Subcutaneous abdominal adipose tissue (tissue), 5 donors: ENCODE measurements at regions not wholly inside any gene's neighbourhood (a gene's known extent, or its start where the extent isn't known, plus 50 kb on each side); places are given as distances from the start of the nearest gene placed in this dataset.

ENCODE experiments used
- H3K27ac ChIP-seq: one replicate; pipeline ENCODE4 v1.7.0; 2013; ENCODE audit warnings: low read depth, mild to moderate bottlenecking, inconsistent platforms, low read length, moderate library complexity
- H3K27me3 ChIP-seq, 5 donors: one replicate each; pipeline ENCODE4 v1.7.0; 2013; ENCODE audit warnings: low read length in 5 of 5, inconsistent platforms in 1 of 5; ENCODE audit not compliant: control insufficient read depth in 5 of 5, insufficient read depth in 4 of 5
- H3K36me3 ChIP-seq, 5 donors: one replicate each; pipeline ENCODE4 v1.7.0; 2013; ENCODE audit warnings: low read length in 5 of 5; ENCODE audit not compliant: control insufficient read depth in 5 of 5, insufficient read depth in 5 of 5
- H3K4me1 ChIP-seq, 5 donors: one replicate each; pipeline ENCODE4 v1.7.0; 2013; ENCODE audit warnings: low read length in 5 of 5, mild to moderate bottlenecking in 3 of 5, moderate library complexity in 1 of 5; ENCODE audit not compliant: control insufficient read depth in 5 of 5, insufficient read depth in 5 of 5
- H3K4me3 ChIP-seq, 5 donors: one replicate each; pipeline ENCODE4 v1.7.0; 2013; ENCODE audit warnings: low read length in 5 of 5, low read depth in 1 of 5
- H3K9ac ChIP-seq, 5 donors: one replicate each; pipeline ENCODE4 v1.7.0; 2013; ENCODE audit warnings: low read length in 5 of 5, mild to moderate bottlenecking in 4 of 5, moderate library complexity in 3 of 5
- H3K9me3 ChIP-seq, 5 donors: one replicate each; pipeline ENCODE4 v1.7.0; 2013; ENCODE audit warnings: low read length in 5 of 5; ENCODE audit not compliant: control insufficient read depth in 5 of 5
- donor health status: healthy.
- donor health status: healthy.
- donor health status: healthy.
- donor health status: healthy.
- donor health status: healthy.

- Histone ChIP-seq H3K27ac (no peak overlapping the region), H3K4me3 (no peak overlapping the region), H3K9ac (no peak overlapping the region), H3K4me1 (peaks cover 0 to 12% (median 9%) of the 10 kb centered on the region in 5 donors), H3K27me3 (no peaks in the 10 kb centered on the region), H3K36me3 (no peaks in the 10 kb centered on the region), H3K9me3 (no peaks in the 10 kb centered on the region)
Observed at GRCh38 chr5:61610678-61611024, 278.6 kb downstream of the ZSWIM6 start.

DNA sequence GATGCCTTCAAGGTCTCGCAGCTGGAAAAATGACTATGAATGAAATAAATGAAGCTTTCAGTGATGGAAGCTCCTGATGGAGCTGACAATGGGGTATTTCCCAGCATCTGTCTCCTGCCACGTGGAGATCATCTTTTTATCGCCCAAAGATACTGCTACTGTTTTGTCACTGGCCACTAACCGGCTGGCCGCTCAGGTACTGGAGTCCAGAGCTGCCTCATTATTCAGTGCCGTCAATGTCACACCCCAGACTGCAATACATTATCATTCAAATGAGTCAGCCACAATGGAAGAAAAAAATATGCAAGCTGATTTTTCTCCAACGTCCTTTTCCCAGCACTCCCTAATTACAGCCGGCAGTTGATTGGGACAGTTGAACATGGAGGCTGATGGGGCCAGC, 280.4 kb downstream of the ZSWIM6 start:
- peaks cover 0 to 12% (median 9%) of the 10 kb centered on the region in 5 donors for H3K4me1 ChIP-seq
- no peak overlapping the region for H3K4me3 ChIP-seq
- no peaks in the 10 kb centered on the region for H3K9me3 ChIP-seq
- H3K27me3 ChIP-seq, result no peaks in the 10 kb centered on the region
- no peak overlapping the region for H3K9ac ChIP-seq
- H3K36me3 ChIP-seq, result no peaks in the 10 kb centered on the region
- H3K27ac ChIP-seq, result no peak overlapping the region

DNA sequence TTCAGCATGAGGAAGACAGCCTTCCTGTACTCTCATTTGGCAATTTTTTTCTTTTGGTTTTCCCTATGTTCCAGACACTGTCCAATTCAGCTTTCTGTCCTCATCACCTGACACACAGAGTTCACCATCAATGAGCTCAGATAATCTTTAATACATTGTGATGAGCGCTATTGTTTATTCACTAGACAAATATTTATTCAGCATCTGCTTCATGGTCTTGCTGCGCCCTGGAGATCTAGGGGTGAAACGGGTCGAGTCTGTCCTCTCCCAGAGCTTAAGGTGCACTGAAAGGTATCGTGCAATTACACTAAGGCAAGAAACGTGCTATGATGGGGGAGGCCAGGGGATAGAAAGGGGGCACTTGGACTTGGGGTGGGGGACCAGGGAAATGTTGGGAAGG, 281.6 kb downstream of the ZSWIM6 start:
- H3K9ac ChIP-seq, result no peak overlapping the region
- H3K4me1 ChIP-seq, result peaks cover 0 to 12% (median 9%) of the 10 kb centered on the region in 5 donors

GRCh38 chr5:61614606-61615005, 282.5 kb downstream of the ZSWIM6 start:
- no peaks in the 10 kb centered on the region for H3K27me3 ChIP-seq
- peaks cover 2 to 14% (median 12%) of the 10 kb centered on the region in 5 donors for H3K4me1 ChIP-seq
- H3K9me3 ChIP-seq, result no peaks in the 10 kb centered on the region
- no peaks in the 10 kb centered on the region for H3K36me3 ChIP-seq
- no peak overlapping the region for H3K4me3 ChIP-seq
- H3K9ac ChIP-seq, result no peak overlapping the region
- H3K27ac ChIP-seq, result no peak overlapping the region

More for the DNA sequence above, 281.6 kb downstream of the ZSWIM6 start:
- H3K9me3 ChIP-seq, result no peaks in the 10 kb centered on the region
- H3K27ac ChIP-seq, result no peak overlapping the region
- no peaks in the 10 kb centered on the region for H3K27me3 ChIP-seq
- H3K36me3 ChIP-seq, result no peaks in the 10 kb centered on the region
- no peak overlapping the region for H3K4me3 ChIP-seq

DNA sequence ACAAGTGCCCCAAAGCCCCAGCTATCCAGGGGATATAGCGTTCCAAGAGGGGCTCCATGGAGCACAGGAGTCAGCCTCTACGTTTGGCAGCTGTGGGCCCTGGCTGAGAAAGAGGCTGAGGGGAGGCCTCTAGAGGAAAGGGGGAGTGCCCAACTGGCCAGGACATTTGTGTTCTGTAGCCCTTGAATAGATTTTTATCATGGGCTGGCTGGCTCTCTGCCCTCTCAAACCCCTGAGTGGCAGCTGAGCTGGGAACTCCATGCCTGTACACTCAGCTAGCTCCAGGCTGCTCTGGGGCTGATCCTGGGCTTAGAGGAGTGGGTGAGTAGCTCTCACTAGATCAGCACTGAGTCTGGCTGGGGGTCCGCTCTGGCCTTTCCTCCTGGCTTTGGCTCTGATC, 285.0 kb downstream of the ZSWIM6 start:
- Histone ChIP-seq H3K27ac (no peak overlapping the region), H3K9me3 (no peaks in the 10 kb centered on the region), H3K9ac (no peak overlapping the region), H3K4me3 (no peak overlapping the region), H3K4me1 (peaks cover 2 to 31% (median 26%) of the 10 kb centered on the region in 5 donors), H3K36me3 (no peaks in the 10 kb centered on the region), H3K27me3 (no peaks in the 10 kb centered on the region)

DNA sequence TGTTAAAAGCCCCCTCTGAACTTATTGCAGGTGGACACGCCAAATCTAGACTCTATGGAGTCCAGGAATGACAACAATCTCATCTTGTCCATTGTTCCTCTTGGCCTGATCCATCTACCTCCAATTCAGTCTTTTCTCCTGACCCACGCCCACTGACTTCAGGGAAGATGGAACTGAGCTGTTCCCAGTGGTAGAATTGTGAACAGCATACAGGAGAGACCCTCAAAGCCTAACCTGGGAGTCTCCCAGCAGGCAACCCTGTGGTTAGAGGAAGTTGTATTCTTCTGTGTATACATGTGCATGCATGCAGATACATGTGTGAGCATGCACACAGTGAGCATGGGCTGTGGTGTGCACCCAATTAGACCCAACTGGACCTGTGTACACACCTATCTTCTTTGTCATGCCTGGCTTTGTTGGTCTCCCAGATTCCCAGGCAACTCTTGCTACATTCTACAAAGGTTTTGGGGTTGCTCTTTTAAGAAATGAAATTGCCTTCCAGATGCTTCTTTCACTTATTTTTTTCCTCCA, 286.0 kb downstream of the ZSWIM6 start:
- Histone ChIP-seq H3K4me1 (peaks cover 2 to 31% (median 26%) of the 10 kb centered on the region in 5 donors), H3K9me3 (no peaks in the 10 kb centered on the region), H3K27me3 (no peaks in the 10 kb centered on the region), H3K9ac (no peak overlapping the region), H3K4me3 (no peak overlapping the region), H3K27ac (no peak overlapping the region), H3K36me3 (no peaks in the 10 kb centered on the region)

DNA sequence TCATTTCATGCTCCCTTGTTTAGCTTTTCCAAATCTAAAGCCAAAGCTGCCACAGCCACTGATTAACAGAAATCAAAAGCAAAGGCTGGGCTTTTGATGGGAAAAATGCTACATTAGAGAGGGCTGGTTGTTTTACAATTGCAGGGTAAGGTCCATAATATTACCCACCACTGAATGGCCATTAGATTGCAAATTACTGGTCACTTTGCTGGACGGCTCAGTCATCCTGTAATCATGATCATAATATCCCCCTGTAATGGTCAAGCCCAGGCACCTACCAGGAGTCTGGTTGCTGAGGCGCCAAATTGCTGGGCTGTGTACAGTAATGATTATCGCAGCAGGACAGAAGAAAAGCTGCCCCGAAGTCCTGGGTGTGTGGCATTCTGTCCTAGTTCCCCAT, 286.5 kb downstream of the ZSWIM6 start:
- Histone ChIP-seq H3K4me3 (no peak overlapping the region), H3K27ac (no peak overlapping the region), H3K9ac (no peak overlapping the region), H3K4me1 (peaks cover 2 to 31% (median 26%) of the 10 kb centered on the region in 5 donors), H3K36me3 (no peaks in the 10 kb centered on the region), H3K27me3 (no peaks in the 10 kb centered on the region), H3K9me3 (no peaks in the 10 kb centered on the region)

GRCh38 chr5:61619289-61619688, 287.2 kb downstream of the ZSWIM6 start:
- Histone ChIP-seq H3K9ac (no peak overlapping the region), H3K4me1 (peaks cover 2 to 30% (median 25%) of the 10 kb centered on the region in 5 donors), H3K4me3 (no peak overlapping the region), H3K27ac (no peak overlapping the region), H3K27me3 (no peaks in the 10 kb centered on the region), H3K36me3 (no peaks in the 10 kb centered on the region), H3K9me3 (no peaks in the 10 kb centered on the region)

DNA sequence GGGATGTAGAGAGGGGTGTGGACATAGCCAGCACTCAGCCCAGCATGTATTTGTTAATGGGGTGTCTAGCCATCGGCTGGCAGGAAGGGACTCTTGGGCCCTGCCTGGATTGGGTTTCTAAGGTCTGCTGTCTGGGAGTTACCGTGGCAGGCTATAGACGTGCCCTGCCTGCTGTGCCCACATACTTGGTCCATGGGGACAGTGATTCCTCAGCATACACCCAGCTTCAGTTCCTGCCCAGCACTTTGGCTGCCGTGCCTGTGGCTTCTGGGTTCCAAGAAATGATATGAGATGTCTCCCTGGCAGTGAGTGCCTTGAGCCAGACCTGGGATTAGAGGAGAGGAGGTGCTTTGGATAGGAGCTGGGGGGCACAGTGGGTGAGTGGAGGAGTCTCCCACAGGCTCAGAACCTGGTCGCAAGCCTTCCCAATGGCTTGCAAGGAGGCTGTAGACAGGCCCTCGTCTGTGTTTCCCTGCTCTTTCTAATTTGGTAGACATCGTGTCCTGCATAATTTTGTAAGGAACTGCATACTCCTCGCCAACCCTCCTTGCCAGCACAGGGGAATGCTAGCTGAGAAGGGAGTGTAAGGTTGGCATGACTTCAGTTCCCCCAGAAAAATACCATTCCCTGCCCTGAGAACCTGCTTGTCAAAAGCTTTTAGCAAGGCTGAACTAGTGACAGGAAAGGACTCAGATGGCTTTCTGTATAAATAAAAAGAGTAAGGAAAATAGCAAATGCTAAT, 287.9 kb downstream of the ZSWIM6 start:
- no peak overlapping the region for H3K4me3 ChIP-seq
- H3K27ac ChIP-seq, result no peak overlapping the region
- H3K36me3 ChIP-seq, result no peaks in the 10 kb centered on the region
- no peaks in the 10 kb centered on the region for H3K9me3 ChIP-seq
- H3K9ac ChIP-seq, result no peak overlapping the region
- no peaks in the 10 kb centered on the region for H3K27me3 ChIP-seq
- H3K4me1 ChIP-seq, result peaks cover 0 to 25% (median 22%) of the 10 kb centered on the region in 5 donors

DNA sequence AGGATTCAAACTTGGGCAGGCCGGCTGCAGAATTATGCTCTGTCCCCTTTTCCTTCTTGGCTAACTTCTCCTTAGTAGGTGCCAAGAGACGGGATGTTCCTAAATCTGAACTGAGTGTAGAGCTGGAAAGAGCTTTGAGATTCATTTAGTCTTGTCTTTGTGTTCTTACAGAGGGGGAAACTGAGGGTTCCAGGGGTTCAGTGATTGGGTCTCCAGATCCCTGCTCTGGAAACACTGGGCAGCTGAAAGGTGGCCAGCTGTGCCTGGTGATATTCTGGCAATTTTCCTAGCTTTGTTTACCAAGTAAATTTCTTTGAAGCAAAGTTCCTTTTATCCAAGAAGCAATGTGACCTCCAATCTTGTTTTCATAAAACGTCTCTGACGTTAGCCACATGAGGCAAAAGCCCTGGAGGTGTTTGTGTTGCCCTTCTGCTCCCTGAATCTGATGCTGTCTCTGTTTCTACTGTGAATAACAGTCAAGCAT, 288.7 kb downstream of the ZSWIM6 start:
- no peaks in the 10 kb centered on the region for H3K9me3 ChIP-seq
- H3K4me3 ChIP-seq, result no peak overlapping the region
- no peaks in the 10 kb centered on the region for H3K27me3 ChIP-seq
- peaks cover 0 to 32% (median 29%) of the 10 kb centered on the region in 5 donors for H3K4me1 ChIP-seq
- no peak overlapping the region for H3K9ac ChIP-seq
- no peaks in the 10 kb centered on the region for H3K36me3 ChIP-seq
- H3K27ac ChIP-seq, result no peak overlapping the region
